HG03280 (cell line): ENCODE measurements at regions not wholly inside any gene's neighbourhood (a gene's known extent, or its start where the extent isn't known, plus 50 kb on each side); places are given as distances from the start of the nearest gene placed in this dataset.

Experiments
- ATAC-seq: cut with Tn5 transposase; IDR thresholded peaks from one replicate; pipeline ENCODE4 v1.9.1; 2021; ENCODE audit warnings: mild to moderate bottlenecking, moderate library complexity; ENCODE audit not compliant: unreplicated experiment

GRCh38 chr12:123042833-123043232 is 62.4 kb downstream of the ARL6IP4 start:
- no peak for ATAC-seq

GRCh38 chr12:123041811-123042655 is 61.6 kb downstream of the ARL6IP4 start:
- no peak for ATAC-seq

GRCh38 chr12:123041042-123041531 is 60.6 kb downstream of the ARL6IP4 start:
- ATAC-seq, result no peak

- ATAC-seq, result no peak
Observed at GRCh38 chr12:123040106-123040505, 59.6 kb downstream of the ARL6IP4 start.

- ATAC-seq, result no peak
Observed at GRCh38 chr12:123038966-123039365, 58.5 kb downstream of the ARL6IP4 start.

GRCh38 chr12:123038486-123038885 is 58.0 kb downstream of the ARL6IP4 start:
- ATAC-seq, result no peak

- ATAC-seq, result no peak
Observed at GRCh38 chr12:123037791-123038190, 57.3 kb downstream of the ARL6IP4 start.

GRCh38 chr12:123036466-123037285 is 56.2 kb downstream of the ARL6IP4 start:
- ATAC-seq, result no peak

- no peak for ATAC-seq
Observed at GRCh38 chr12:123035841-123036240, 55.4 kb downstream of the ARL6IP4 start.

- ATAC-seq, result no peak
Observed at GRCh38 chr12:123034865-123035264, 54.4 kb downstream of the ARL6IP4 start.

- no peak for ATAC-seq
Observed at GRCh38 chr12:123034022-123034541, 53.6 kb downstream of the ARL6IP4 start.

- no peak for ATAC-seq
Observed at GRCh38 chr12:123033392-123034021, 53.0 kb downstream of the ARL6IP4 start.

GRCh38 chr12:123032736-123033391 is 52.4 kb downstream of the ARL6IP4 start:
- no peak for ATAC-seq
